Epithelial cell of esophagus (primary cell): ENCODE measurements at regions not wholly inside any gene's neighbourhood (a gene's known extent, or its start where the extent isn't known, plus 50 kb on each side); places are given as distances from the start of the nearest gene placed in this dataset.

Source experiments
- DNase-seq: peaks from one replicate; pipeline ENCODE4 v3.0.0; 2010; ENCODE audit warnings: low read depth
- H3K4me3 ChIP-seq: 2 replicates; pipeline ENCODE4 v1.5.1; 2011; ENCODE audit warnings: mild to moderate bottlenecking, low read length, control low read depth
- TF ChIP-seq, protein P1 (sequence below): IDR thresholded peaks from 2 replicates; pipeline ENCODE4 v1.5.1; 2011; ENCODE audit warnings: low read depth, mild to moderate bottlenecking, low read length, control low read depth, inconsistent platforms; ENCODE audit not compliant: insufficient read depth; ENCODE audit errors: missing control alignments

DNA sequence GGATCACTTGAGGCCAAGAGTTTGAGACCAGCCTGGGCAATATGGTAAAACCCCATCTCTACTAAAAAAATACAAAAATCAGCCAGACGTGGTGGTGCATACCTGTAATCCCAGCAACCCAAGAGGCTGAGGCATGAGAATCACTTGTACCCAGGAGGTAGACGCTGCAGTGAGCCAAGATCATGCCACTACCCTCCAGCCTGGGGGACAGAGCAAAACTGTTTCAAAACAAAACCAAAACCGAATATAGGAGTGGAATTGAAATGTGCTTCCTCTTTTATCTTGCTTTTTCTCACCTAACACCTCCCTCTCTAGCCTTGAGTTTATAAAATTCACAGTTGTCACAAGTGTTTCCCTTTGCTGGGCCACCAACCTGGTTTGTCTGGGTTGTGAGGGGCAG, 181.9 kb downstream of the PAH start:
- no peak for DNase-seq
- H3K4me3 ChIP-seq, result no peak overlapping the region
- TF ChIP-seq, protein P1, sequence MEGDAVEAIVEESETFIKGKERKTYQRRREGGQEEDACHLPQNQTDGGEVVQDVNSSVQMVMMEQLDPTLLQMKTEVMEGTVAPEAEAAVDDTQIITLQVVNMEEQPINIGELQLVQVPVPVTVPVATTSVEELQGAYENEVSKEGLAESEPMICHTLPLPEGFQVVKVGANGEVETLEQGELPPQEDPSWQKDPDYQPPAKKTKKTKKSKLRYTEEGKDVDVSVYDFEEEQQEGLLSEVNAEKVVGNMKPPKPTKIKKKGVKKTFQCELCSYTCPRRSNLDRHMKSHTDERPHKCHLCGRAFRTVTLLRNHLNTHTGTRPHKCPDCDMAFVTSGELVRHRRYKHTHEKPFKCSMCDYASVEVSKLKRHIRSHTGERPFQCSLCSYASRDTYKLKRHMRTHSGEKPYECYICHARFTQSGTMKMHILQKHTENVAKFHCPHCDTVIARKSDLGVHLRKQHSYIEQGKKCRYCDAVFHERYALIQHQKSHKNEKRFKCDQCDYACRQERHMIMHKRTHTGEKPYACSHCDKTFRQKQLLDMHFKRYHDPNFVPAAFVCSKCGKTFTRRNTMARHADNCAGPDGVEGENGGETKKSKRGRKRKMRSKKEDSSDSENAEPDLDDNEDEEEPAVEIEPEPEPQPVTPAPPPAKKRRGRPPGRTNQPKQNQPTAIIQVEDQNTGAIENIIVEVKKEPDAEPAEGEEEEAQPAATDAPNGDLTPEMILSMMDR, result no peak

DNA sequence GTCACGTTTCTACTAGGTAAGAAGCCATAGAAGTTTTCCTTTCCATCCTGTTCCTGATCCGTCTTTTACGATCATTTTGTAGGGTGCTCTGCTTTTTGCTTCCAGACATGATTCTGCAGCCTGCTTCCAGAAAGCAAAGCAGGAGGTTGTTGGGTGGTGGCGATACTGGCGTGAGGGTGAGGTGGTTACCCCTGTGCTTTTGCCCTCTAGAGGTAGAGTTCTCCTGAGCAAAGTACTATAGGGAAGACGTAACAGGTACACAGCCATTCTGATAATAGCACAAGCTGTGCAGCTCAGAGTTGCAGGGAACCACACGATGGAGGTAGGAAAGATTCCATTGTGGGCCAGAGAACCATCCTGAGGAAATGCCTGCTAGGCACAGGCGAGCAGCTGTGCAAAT, 186.0 kb downstream of the PAH start:
- TF ChIP-seq, protein P1, result no peak
- H3K4me3 ChIP-seq, result no peak overlapping the region
- DNase-seq, result no peak

DNA sequence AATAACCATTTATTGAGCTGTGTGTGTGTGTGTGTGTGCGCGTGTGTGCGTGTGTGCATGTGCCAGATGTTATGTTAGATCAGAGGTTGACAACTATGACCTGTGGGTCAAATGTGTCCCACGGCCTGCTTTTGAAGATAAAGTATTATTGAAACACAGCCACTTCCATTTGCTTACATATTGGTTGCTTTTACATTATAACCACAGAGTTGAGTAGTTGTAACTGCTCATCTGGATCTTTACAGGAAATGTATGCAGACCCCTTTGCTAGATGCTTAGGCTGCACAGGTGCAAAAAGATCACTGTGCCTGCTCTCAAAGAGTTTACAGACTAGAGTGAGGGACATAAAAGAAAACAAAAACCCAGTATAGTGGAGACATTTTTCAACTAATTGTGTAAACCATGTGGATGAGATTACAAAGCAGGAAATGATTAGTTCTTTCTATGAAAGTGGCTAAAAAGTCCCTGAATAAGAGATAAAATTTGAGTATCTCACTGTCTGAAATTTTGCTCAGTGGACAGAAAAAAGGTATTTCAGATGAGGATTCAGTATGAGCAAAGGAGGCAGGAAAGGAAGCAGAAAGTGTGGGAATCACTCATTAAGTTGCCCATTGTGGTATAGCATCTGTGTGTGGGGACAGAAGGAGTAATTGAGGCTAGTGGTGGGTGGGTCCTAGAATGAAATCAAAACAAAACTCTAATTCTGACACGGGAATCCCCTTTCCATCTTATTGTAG, 188.4 kb downstream of the PAH start:
- TF ChIP-seq, protein P1, result no peak
- DNase-seq, result no peak
- H3K4me3 ChIP-seq, result no peak overlapping the region

DNA sequence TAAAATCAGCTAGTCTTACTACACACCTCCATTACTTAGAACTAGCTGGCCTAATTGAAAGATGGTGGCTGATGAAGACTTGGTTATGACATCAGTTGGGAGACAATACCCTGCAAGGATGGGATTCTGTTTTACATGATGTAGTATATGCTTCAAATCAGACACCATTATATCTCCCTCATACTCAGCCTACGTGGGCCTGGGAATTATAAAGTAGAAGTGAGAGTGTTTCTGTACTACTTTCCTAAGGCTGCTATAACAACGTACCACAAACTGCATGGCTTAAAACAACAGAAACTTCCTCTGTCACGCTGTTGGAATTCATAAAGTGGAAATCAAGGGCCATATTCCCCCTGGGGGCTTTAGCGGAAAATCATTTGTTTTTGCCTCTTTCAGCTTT, 190.4 kb downstream of the PAH start:
- no peak for DNase-seq
- TF ChIP-seq, protein P1, result no peak
- H3K4me3 ChIP-seq, result no peak overlapping the region

DNA sequence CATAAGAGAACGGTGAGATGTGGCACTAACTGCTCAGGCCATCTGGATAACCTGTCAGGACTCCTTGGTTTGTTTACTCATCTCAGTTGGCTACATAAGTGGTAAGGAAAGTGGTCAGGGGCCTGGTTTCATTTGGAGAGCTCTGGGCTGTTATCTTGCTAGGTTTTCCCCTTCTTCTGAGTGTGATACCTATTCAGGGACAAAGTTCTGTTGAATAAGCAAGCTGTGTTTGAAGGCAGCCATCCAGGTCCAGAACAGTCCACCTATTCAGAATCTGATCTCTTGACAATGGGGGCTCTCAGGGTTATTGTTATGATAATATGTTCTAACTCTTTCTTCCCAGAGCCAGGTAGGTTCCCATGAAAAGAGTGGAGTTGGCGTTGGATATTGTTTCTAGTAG, 194.9 kb downstream of the PAH start:
- no peak for DNase-seq
- TF ChIP-seq, protein P1, result no peak
- no peak overlapping the region for H3K4me3 ChIP-seq

DNA sequence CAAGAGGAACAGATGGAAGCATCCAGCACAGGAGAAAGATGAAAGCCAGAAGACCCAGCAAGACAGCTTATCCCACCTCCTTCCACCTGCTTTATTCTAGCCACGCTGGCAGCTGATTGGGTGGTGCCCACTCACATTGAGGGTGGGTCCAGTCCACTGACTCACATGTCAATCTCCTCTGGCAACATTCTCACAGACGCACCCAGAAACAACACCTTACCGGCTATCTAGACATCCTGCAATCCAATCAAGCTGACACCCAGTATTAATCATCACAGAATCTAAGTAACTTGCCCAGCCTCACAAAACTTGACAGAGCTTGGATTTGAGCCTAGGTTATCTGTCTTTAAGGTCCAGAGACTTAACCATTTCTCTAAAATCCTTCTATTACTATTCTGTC, 208.9 kb downstream of the PAH start:
- H3K4me3 ChIP-seq, result no peak overlapping the region
- TF ChIP-seq, protein P1, result no peak
- peak; percentile 39 for DNase-seq

DNA sequence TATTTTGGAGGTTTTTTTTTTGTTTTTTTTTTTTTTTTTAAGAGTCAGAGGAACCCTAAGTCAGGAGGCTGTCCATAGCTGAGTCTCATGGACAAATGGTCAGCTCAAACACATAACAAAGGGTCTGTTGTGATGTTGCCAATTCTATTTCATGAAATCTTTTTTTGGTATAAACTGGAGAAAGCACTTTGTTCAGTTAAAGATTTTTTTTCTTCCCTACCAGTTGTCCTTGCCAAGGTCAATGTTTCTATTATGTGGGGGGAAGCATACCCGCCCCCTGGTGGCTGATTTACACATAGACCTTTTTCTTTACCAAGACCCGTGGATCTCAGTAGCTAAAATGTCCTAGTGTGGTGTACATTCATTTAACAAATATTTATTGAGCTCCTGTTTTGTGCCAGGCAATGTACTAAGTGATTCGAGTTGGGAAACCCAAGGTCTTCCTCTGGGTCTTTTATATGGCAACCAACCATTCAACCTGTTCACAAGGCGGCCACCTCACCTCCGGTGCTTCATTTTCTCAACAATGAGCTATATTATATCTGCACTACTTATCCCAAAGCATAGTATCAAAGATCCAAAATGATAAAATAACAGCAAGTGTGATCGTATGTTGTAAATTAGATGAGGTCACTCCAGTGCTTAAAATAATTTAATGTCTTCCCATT, 214.5 kb downstream of the PAH start:
- DNase-seq, result peak; percentile 53
- H3K4me3 ChIP-seq, result no peak overlapping the region
- TF ChIP-seq, protein P1, result peak; percentile 44
